Small intestine (tissue), 7 donors: ENCODE measurements at regions not wholly inside any gene's neighbourhood (a gene's known extent, or its start where the extent isn't known, plus 50 kb on each side); places are given as distances from the start of the nearest gene placed in this dataset.

Experiments used
- DNase-seq, 2 donors: peaks; one replicate each; pipeline versions ENCODE4 v3.0.0 to v3.0.0-alpha.2; 2013
- FAIRE-seq: peaks from 2 replicates; lab custom pipeline; 2012; peaks lifted over from hg19 to GRCh38; lab: Jason Lieb, UNC
- H3K27ac ChIP-seq, 3 donors: one replicate each; pipeline ENCODE4 v1.5.1; 2013; ENCODE audit warnings: low read length in 2 of 3, mild to moderate bottlenecking in 2 of 3, control low read depth in 1 of 3, inconsistent platforms in 1 of 3, low read depth in 1 of 3, moderate library complexity in 1 of 3
- H3K27me3 ChIP-seq, 3 donors: one replicate each; pipeline ENCODE4 v1.6.1; 2013; ENCODE audit warnings: low read length in 3 of 3, inconsistent platforms in 1 of 3; ENCODE audit not compliant: control insufficient read depth in 3 of 3, insufficient read depth in 3 of 3
- H3K36me3 ChIP-seq, 3 donors: one replicate each; pipeline ENCODE4 v1.6.1; 2013; ENCODE audit warnings: low read length in 3 of 3, inconsistent platforms in 1 of 3, low read depth in 1 of 3, mild to moderate bottlenecking in 1 of 3, moderate library complexity in 1 of 3; ENCODE audit not compliant: control insufficient read depth in 3 of 3, insufficient read depth in 2 of 3
- H3K4me1 ChIP-seq, 3 donors: one replicate each; pipeline ENCODE4 v1.6.1; 2013; ENCODE audit warnings: low read length in 2 of 3, inconsistent platforms in 1 of 3, low read depth in 1 of 3, mild to moderate bottlenecking in 1 of 3, moderate library complexity in 1 of 3; ENCODE audit not compliant: control insufficient read depth in 3 of 3, insufficient read depth in 2 of 3
- H3K4me3 ChIP-seq, 3 donors: one replicate each; pipeline ENCODE4 v1.5.1; 2013; ENCODE audit warnings: low read length in 3 of 3, control low read depth in 1 of 3, inconsistent platforms in 1 of 3, low read depth in 1 of 3, mild to moderate bottlenecking in 1 of 3, moderate library complexity in 1 of 3
- H3K9me3 ChIP-seq, 2 donors: one replicate each; pipeline ENCODE4 v1.6.1; 2013; ENCODE audit warnings: low read depth in 1 of 2, low read length in 1 of 2; ENCODE audit not compliant: control insufficient read depth in 2 of 2, insufficient read depth in 1 of 2
- WGBS, 3 donors: extraction: QIAGEN DNeasy Blood & Tissue Kit; methylation state at CpG; one replicate each; pipeline ENCODE4 v1.1.7; 2013; 5-methylcytosine and 5-hydroxymethylcytosine counted together
- donor health status: healthy with polysubstance abuse.
- donor health status: control.
- donor health status: control.
- donor health status: Bipolar disorder and iron deficiency.
- donor health status: healthy.

DNA sequence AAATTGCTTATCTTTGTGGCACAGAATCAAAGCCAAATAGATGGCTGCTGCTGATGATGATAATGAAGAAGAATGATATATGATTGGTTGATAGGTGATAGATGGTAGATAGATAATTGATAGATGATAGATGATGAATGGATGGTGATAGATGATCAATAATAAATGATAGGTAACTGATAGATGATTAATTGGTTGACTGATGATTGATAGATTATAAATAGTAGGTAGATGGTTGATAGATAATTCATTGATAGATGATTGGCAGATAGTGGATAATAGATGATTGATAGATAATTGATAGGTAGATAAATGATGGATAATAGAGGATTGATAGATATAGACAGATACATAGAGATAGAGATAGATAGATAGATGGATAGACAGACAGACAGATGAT lies 430.2 kb downstream of the EIPR1 start:
- DNase-seq (no peak), FAIRE-seq (no peak)
- no peak overlapping the region for H3K27ac ChIP-seq
- H3K4me3 ChIP-seq, result no peak overlapping the region
- no peaks in the 10 kb centered on the region for H3K4me1 ChIP-seq
- H3K36me3 ChIP-seq, result no peaks in the 10 kb centered on the region
- peaks cover 0 to 5% of the 10 kb centered on the region in 2 donors for H3K9me3 ChIP-seq
- H3K27me3 ChIP-seq, result no peaks in the 10 kb centered on the region

DNA sequence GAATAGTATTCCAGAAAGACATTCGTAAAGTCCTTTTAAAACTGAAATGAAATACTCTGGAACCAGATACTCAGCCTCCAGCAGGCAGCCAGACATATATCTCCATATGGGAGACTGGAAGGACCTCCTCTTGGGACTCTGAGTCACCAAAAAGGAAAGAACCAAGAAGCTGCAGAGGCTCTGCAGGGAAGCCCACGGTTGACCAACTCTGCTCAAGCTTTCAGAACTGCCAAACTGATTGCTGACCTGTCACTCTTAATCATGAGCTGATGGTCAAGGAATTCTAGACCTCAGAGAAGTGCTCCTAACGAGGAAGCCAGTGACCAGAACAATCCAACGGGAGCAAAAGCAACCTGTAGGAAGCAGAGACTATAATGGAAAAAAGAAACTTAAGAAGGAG lies 434.7 kb downstream of the EIPR1 start:
- no peaks in the 10 kb centered on the region for H3K36me3 ChIP-seq
- H3K27ac ChIP-seq, result no peak overlapping the region
- no peaks in the 10 kb centered on the region for H3K27me3 ChIP-seq
- DNase-seq (no peak), FAIRE-seq (no peak)
- H3K9me3 ChIP-seq, result peaks cover 0 to 5% of the 10 kb centered on the region in 2 donors
- WGBS, 3 donors, result 72 to 80% (median 73%) methylated on average over 4 of the region's 4 CpGs
- no peaks in the 10 kb centered on the region for H3K4me1 ChIP-seq
- no peak overlapping the region for H3K4me3 ChIP-seq

DNA sequence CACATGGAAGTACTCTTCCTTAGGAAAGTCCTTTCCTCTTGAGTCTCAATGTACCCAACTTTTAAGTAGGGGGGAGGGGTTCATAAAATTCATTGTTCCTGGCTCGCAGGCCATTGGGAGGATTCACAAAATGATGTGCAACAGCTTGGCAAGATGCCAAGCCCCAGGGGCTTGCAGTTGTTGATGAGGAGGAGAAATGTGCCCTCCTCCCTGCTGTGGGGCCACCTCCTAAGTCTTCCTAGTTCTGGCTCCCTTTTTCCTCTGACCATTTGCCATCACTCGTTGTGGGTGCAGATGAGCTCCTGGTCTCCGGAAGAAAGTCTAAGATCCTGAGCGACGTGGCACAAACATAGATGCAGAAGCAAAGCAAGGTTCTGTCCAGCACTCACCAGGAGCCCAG lies 435.4 kb downstream of the EIPR1 start:
- FAIRE-seq, result no peak
- Histone ChIP-seq H3K4me1 (no peaks in the 10 kb centered on the region), H3K36me3 (no peaks in the 10 kb centered on the region), H3K27ac (no peak overlapping the region), H3K9me3 (peaks cover under 1 to 8% of the 10 kb centered on the region in 2 donors), H3K4me3 (no peak overlapping the region), H3K27me3 (no peaks in the 10 kb centered on the region)
- DNase-seq, result no peak
- WGBS, 3 donors, result 74 to 95% (median 86%) methylated on average over 5 of the region's 5 CpGs

DNA sequence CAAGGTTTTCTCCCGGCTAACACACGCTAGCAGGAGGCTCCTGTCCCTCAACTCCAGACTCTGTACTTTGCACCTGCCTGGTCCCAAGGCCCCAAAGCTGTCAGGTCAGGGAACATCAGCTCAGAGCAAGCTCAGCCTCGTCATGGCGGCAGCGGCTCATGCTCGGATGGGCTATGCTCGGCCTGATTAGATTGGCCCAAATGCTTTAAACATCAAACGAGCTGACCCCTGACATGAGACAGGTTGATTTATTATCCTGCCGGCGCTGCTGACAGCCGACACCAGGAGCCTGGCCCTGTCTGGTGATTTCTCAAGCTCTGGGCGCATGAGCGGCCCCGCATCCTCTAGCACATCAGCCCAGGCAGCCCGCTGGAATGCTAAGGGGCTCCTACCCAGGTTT lies 436.4 kb downstream of the EIPR1 start:
- Histone ChIP-seq H3K36me3 (no peaks in the 10 kb centered on the region), H3K9me3 (peaks cover 2 to 13% of the 10 kb centered on the region in 2 donors), H3K27ac (no peak overlapping the region), H3K4me3 (no peak overlapping the region), H3K4me1 (no peaks in the 10 kb centered on the region), H3K27me3 (no peaks in the 10 kb centered on the region)
- FAIRE-seq, result no peak
- DNase-seq, result peak; percentile 5 to 32
- WGBS, 3 donors, result 31 to 38% (median 35%) methylated on average over 15 of the region's 15 CpGs

DNA sequence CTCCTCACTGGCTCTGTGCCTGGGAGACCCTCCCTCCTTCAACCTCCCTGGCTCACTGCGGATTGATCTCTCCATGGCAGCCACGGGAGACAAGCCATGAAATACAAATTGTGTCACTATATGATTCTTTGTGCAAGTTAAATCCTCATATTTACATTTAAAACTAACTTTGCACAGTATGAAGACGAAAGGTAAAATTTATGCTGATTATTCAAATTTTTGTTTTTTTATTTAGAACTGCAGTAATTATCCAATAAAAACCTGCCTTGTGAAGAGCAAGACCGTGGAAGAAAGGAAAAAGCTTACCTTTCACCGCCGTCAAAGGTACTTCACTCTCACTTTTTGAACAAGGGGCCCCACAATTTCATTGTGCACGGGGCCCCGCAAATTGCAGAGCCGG lies 436.9 kb downstream of the EIPR1 start:
- DNase-seq, result no peak
- peaks cover 2 to 15% of the 10 kb centered on the region in 2 donors for H3K9me3 ChIP-seq
- H3K27ac ChIP-seq, result no peak overlapping the region
- H3K4me1 ChIP-seq, result no peaks in the 10 kb centered on the region
- H3K4me3 ChIP-seq, result no peak overlapping the region
- no peaks in the 10 kb centered on the region for H3K27me3 ChIP-seq
- no peak for FAIRE-seq
- WGBS, 3 donors, result 58 to 85% (median 73%) methylated on average over 9 of the region's 9 CpGs
- no peaks in the 10 kb centered on the region for H3K36me3 ChIP-seq

DNA sequence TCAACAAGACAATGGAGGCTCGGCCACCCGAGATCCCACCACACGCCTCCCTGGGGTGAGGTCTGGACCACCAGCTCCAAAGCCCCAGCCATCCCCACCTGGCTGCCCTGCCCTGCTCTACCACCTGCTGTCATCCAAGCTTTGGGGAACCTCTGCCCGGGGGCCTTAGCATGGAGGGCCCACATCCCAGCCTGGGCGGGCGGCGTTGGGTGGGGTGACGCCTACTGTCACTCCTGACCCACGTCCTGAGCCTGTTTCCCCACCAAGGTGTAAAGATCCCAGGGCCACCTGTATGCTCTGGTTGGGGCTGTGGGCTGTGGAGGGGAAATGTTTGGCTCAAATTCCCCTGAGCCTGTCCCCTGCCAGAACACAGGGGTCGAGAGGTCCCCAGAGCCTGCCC lies 437.6 kb downstream of the EIPR1 start:
- Histone ChIP-seq H3K9me3 (peaks cover 2 to 19% of the 10 kb centered on the region in 2 donors), H3K36me3 (no peaks in the 10 kb centered on the region), H3K27me3 (no peaks in the 10 kb centered on the region), H3K4me1 (no peaks in the 10 kb centered on the region), H3K27ac (no peak overlapping the region), H3K4me3 (no peak overlapping the region)
- no peak for FAIRE-seq
- WGBS, 3 donors, result 86 to 89% (median 88%) methylated on average over 10 of the region's 10 CpGs
- DNase-seq, result no peak

DNA sequence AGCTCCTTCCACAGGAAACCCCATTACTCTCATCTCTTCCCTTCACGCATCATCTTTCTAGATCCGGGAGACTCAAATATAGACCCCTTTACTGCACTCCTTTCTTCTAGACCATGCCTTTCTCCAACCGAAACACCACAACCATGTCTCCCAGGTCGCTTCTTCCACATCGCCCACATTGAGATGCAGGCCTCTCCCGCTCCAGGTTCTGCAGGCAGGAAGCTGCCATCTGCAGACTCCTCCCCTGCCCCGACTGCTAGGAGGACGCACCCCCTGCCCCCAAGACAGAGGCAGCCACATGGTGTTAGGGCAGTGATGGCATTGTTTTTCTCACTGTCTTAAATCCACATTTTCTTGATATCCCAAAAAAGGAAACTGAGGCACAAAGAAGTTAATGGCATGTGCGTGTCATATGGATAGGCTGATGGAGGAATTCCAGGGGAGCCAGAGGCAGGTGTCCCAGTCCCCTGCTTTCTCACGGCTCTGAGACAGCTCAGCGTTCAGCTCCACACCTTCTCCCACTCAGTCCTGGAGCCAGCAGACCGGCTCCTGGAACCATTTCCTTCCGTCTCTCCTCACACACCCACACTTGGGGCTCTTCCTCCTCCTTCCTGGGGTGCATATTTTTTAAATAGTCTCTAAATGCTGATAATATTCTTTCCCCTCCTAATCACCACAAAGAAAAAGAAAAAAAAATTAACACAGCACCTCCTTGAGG lies 438.4 kb downstream of the EIPR1 start:
- Histone ChIP-seq H3K27me3 (no peaks in the 10 kb centered on the region), H3K4me3 (no peak overlapping the region), H3K9me3 (peaks cover 2 to 19% of the 10 kb centered on the region in 2 donors), H3K36me3 (no peaks in the 10 kb centered on the region), H3K27ac (no peak overlapping the region), H3K4me1 (no peaks in the 10 kb centered on the region)
- FAIRE-seq, result no peak
- WGBS, 3 donors, result 85 to 89% (median 86%) methylated on average over 13 of the region's 13 CpGs
- DNase-seq, result no peak

DNA sequence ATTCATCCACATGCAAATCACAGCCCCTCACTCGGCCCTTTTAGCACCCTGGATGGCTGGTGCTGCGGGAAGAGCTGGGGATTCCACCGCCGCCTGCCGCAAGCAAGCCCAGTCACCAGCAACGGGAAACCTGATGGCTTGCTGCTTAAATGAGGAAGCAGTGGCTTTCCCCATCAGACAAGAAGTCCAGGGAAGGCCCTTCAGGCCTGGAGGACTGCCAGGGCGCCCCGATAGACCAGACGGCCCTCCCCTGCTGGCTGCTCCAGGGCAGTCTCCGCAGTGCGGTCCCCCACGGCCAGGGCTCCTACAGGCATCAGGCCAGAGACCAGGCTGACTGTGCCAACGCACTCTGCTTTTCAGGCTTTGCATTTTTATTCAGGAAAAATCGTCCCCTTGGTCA lies 439.1 kb downstream of the EIPR1 start:
- 64 to 86% (median 85%) methylated on average over 14 of the region's 14 CpGs for WGBS, 3 donors
- Histone ChIP-seq H3K27me3 (no peaks in the 10 kb centered on the region), H3K4me1 (no peaks in the 10 kb centered on the region), H3K9me3 (peaks cover 2 to 19% of the 10 kb centered on the region in 2 donors), H3K36me3 (no peaks in the 10 kb centered on the region), H3K27ac (no peak overlapping the region), H3K4me3 (no peak overlapping the region)
- DNase-seq, result no peak
- no peak for FAIRE-seq
